ENCODE measurements at regions not wholly inside any gene's neighbourhood (a gene's known extent, or its start where the extent isn't known, plus 50 kb on each side); places are given as distances from the start of the nearest gene placed in this dataset.

DNA sequence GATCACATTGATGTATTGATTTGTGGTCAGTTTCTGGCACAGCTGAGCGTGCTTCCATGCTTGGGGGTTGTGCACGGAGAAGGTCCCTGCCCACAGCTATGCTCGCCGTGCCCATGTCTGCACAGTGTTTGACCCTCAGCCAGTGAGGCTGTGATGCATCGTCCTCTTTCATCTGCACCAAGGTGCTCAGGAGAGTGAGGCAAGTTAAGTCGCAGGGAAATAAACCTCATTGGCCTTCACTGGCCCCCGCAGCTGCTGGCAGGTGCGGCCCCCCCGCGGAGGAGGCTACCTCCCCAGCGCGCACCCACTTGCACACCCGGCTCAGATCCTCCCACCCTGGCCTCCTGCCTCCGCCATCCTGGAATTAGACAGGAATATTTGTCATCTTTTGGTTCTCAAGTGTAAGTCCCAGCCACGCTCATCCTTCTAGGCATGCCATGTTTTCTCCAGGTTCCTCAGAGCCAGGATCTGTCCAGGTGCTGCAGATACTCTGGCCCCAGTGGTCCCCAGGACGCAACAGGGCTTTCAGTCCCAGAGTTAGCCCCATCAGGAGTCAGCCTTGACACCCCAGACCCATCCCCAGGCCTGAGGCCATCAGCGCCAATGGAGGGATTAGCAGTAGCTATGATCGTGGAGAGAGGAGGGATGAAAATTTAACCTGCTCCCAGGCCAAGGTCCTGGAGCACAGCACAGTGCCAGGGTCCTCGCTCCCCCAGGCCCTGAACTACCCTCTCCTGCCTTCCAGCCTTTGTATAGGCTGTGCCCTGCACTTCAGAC lies 93.7 kb downstream of the OAT start:
- TF ChIP-seq, protein P1, sequence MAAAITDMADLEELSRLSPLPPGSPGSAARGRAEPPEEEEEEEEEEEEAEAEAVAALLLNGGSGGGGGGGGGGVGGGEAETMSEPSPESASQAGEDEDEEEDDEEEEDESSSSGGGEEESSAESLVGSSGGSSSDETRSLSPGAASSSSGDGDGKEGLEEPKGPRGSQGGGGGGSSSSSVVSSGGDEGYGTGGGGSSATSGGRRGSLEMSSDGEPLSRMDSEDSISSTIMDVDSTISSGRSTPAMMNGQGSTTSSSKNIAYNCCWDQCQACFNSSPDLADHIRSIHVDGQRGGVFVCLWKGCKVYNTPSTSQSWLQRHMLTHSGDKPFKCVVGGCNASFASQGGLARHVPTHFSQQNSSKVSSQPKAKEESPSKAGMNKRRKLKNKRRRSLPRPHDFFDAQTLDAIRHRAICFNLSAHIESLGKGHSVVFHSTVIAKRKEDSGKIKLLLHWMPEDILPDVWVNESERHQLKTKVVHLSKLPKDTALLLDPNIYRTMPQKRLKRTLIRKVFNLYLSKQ (tag by site-specific recombination; IDR thresholded peaks at IDR 0.05; ENCODE audit: borderline replicate concordance) = no peak
- TF ChIP-seq, protein P2, sequence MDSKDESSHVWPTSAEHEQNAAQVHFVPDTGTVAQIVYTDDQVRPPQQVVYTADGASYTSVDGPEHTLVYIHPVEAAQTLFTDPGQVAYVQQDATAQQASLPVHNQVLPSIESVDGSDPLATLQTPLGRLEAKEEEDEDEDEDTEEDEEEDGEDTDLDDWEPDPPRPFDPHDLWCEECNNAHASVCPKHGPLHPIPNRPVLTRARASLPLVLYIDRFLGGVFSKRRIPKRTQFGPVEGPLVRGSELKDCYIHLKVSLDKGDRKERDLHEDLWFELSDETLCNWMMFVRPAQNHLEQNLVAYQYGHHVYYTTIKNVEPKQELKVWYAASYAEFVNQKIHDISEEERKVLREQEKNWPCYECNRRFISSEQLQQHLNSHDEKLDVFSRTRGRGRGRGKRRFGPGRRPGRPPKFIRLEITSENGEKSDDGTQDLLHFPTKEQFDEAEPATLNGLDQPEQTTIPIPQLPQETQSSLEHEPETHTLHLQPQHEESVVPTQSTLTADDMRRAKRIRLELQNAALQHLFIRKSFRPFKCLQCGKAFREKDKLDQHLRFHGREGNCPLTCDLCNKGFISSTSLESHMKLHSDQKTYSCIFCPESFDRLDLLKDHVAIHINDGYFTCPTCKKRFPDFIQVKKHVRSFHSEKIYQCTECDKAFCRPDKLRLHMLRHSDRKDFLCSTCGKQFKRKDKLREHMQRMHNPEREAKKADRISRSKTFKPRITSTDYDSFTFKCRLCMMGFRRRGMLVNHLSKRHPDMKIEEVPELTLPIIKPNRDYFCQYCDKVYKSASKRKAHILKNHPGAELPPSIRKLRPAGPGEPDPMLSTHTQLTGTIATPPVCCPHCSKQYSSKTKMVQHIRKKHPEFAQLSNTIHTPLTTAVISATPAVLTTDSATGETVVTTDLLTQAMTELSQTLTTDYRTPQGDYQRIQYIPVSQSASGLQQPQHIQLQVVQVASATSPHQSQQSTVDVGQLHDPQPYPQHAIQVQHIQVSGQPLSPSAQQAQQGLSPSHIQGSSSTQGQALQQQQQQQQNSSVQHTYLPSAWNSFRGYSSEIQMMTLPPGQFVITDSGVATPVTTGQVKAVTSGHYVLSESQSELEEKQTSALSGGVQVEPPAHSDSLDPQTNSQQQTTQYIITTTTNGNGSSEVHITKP (tag by site-specific recombination; IDR thresholded peaks at IDR 0.05) = no peak
- no peak for TF ChIP-seq ZNF660 (tag by site-specific recombination; IDR thresholded peaks at IDR 0.05)
- TF ChIP-seq TRIM28 (IDR thresholded peaks at IDR 0.05; ENCODE audit: borderline replicate concordance, low read length) = no peak
- no peak for TF ChIP-seq TCF7L2 (IDR thresholded peaks at IDR 0.05; ENCODE audit: borderline replicate concordance, low read depth, low read length)
- no peak for TF ChIP-seq ZNF274 (IDR thresholded peaks at IDR 0.05; ENCODE audit: low read length)
- TF ChIP-seq ZNF274 (tag by site-specific recombination; IDR thresholded peaks at IDR 0.05; ENCODE audit: borderline replicate concordance) = no peak
- TF ChIP-seq ZFP37 (tag by site-specific recombination; IDR thresholded peaks at IDR 0.05) = no peak
- TF ChIP-seq, protein P3, sequence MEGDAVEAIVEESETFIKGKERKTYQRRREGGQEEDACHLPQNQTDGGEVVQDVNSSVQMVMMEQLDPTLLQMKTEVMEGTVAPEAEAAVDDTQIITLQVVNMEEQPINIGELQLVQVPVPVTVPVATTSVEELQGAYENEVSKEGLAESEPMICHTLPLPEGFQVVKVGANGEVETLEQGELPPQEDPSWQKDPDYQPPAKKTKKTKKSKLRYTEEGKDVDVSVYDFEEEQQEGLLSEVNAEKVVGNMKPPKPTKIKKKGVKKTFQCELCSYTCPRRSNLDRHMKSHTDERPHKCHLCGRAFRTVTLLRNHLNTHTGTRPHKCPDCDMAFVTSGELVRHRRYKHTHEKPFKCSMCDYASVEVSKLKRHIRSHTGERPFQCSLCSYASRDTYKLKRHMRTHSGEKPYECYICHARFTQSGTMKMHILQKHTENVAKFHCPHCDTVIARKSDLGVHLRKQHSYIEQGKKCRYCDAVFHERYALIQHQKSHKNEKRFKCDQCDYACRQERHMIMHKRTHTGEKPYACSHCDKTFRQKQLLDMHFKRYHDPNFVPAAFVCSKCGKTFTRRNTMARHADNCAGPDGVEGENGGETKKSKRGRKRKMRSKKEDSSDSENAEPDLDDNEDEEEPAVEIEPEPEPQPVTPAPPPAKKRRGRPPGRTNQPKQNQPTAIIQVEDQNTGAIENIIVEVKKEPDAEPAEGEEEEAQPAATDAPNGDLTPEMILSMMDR (tag by site-specific recombination; IDR thresholded peaks at IDR 0.05) = no peak
- no peak for TF ChIP-seq YY1 (tag by site-specific recombination; IDR thresholded peaks at IDR 0.05)
- no peak for TF ChIP-seq KLF16 (tag by site-specific recombination; IDR thresholded peaks at IDR 0.05)
- TF ChIP-seq, protein P4, sequence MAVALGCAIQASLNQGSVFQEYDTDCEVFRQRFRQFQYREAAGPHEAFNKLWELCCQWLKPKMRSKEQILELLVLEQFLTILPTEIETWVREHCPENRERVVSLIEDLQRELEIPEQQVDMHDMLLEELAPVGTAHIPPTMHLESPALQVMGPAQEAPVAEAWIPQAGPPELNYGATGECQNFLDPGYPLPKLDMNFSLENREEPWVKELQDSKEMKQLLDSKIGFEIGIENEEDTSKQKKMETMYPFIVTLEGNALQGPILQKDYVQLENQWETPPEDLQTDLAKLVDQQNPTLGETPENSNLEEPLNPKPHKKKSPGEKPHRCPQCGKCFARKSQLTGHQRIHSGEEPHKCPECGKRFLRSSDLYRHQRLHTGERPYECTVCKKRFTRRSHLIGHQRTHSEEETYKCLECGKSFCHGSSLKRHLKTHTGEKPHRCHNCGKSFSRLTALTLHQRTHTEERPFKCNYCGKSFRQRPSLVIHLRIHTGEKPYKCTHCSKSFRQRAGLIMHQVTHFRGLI (tag by site-specific recombination; IDR thresholded peaks at IDR 0.05) = no peak
- no peak for TF ChIP-seq ZNF600 (tag by site-specific recombination; IDR thresholded peaks at IDR 0.05)
- no peak for TF ChIP-seq ZNF214 (tag by site-specific recombination; IDR thresholded peaks at IDR 0.05; ENCODE audit: borderline replicate concordance)

All from HEK293 (cell line).